ENCODE measurements at regions not wholly inside any gene's neighbourhood (a gene's known extent, or its start where the extent isn't known, plus 50 kb on each side); places are given as distances from the start of the nearest gene placed in this dataset.

DNA sequence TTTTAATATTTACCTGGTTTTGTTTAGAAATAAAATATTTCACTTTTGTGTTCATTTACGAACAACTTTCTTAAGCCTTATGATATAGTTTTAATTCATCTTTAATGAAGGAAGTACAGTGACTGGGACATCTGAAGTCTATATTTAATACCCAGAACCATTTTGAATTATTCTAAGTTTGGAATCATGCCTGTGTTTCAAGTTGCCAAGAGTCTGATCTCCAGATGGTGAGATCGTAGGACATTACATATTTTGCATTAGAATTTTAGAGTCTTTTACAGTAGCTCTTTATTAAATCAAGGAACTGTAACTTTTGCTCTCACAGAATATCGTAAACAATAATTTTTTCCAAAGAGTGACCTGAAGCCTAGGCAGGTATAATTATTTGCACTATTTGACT lies 420.7 kb downstream of the SI start:
- Histone ChIP-seq H3K4me2 (ENCODE audit: insufficient read depth, low read length) (no peak overlapping the region), H4K20me1 (replicated peaks; ENCODE audit: control insufficient read depth, extremely low read depth, insufficient read depth, low read length) (no peaks in the 10 kb centered on the region), H3K27ac (ENCODE audit: insufficient read depth, low read depth, low read length) (no peak overlapping the region), H3K79me2 (ENCODE audit: control insufficient read depth, insufficient read depth, low read length) (no peaks in the 10 kb centered on the region), H3K4me3 (replicated peaks in 1 of 3; ENCODE audit: insufficient read depth in 1 of 3, low read depth in 1 of 3, low read length in 3 of 3) (no peak overlapping the region), H3K27me3 (ENCODE audit: control insufficient read depth in 2 of 2, insufficient read depth in 2 of 2, low read length in 2 of 2) (no peaks in the 10 kb centered on the region), H3K9me3 (replicated peaks; ENCODE audit: control insufficient read depth, insufficient read depth, low read length) (no peaks in the 10 kb centered on the region), H3K9me1 (replicated peaks; ENCODE audit: control insufficient read depth, extremely low read depth, insufficient read depth, low read length) (no peaks in the 10 kb centered on the region), H3K4me1 (ENCODE audit: control insufficient read depth, extremely low read depth, insufficient read depth, low read length) (no peaks in the 10 kb centered on the region), H3K36me3 (ENCODE audit: control insufficient read depth in 2 of 2, extremely low read depth in 1 of 2, insufficient read depth in 2 of 2, low read length in 2 of 2) (no peaks in the 10 kb centered on the region), H3K9ac (replicated peaks; ENCODE audit: extremely low read depth, insufficient read depth, low read length) (no peak overlapping the region), H2AFZ (ENCODE audit: low read depth, low read length) (no peak overlapping the region)
- intact Hi-C loops (cut with micrococcal nuclease), result no loop called here
- POLR2A ChIA-PET, result no interaction called here
- CTCF ChIA-PET, result no interaction called here
- no peak for TF ChIP-seq GATA2 (IDR thresholded peaks at IDR 0.05; ENCODE audit: insufficient read depth, insufficient read length, low read depth, low read length)
- BruUV-seq (replicated peaks), result no TSS peak
- DNase-seq (ENCODE audit: low read depth, low spot score) (no peak), FAIRE-seq (no peak)
- dilution Hi-C loops (cut with MboI; ENCODE audit: extremely low pct_ligation_motif_present, low sequenced_read_pairs), result no loop called here

DNA sequence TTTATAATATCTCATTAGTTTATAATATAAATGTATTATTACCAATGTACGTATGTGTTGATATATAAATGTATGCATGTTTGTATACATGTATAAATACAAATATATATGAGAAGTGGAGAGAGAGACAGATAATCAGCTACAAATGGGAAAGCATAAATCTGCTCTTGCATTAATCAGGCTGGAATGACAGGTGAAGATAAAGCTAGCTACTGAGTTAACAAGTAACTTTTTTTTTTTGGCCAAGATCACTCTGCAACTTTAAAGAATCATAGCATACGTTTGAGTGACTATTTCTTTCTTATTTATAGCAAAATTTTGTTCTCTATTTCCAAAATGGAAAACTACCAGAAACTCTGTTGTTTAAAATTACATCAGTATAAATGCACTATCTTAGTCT lies 422.8 kb downstream of the SI start:
- Histone ChIP-seq H3K27ac (ENCODE audit: insufficient read depth, low read depth, low read length) (no peak overlapping the region), H3K79me2 (ENCODE audit: control insufficient read depth, insufficient read depth, low read length) (no peaks in the 10 kb centered on the region), H2AFZ (ENCODE audit: low read depth, low read length) (no peak overlapping the region), H3K9me3 (replicated peaks; ENCODE audit: control insufficient read depth, insufficient read depth, low read length) (no peaks in the 10 kb centered on the region), H3K36me3 (ENCODE audit: control insufficient read depth in 2 of 2, extremely low read depth in 1 of 2, insufficient read depth in 2 of 2, low read length in 2 of 2) (no peaks in the 10 kb centered on the region), H3K4me2 (ENCODE audit: insufficient read depth, low read length) (no peak overlapping the region), H3K4me1 (ENCODE audit: control insufficient read depth, extremely low read depth, insufficient read depth, low read length) (no peaks in the 10 kb centered on the region), H3K27me3 (ENCODE audit: control insufficient read depth in 2 of 2, insufficient read depth in 2 of 2, low read length in 2 of 2) (no peaks in the 10 kb centered on the region), H3K9me1 (replicated peaks; ENCODE audit: control insufficient read depth, extremely low read depth, insufficient read depth, low read length) (no peaks in the 10 kb centered on the region), H3K9ac (replicated peaks; ENCODE audit: extremely low read depth, insufficient read depth, low read length) (no peak overlapping the region), H4K20me1 (replicated peaks; ENCODE audit: control insufficient read depth, extremely low read depth, insufficient read depth, low read length) (no peaks in the 10 kb centered on the region), H3K4me3 (replicated peaks in 1 of 3; ENCODE audit: insufficient read depth in 1 of 3, low read depth in 1 of 3, low read length in 3 of 3) (no peak overlapping the region)
- FAIRE-seq (no peak), DNase-seq (ENCODE audit: low read depth, low spot score) (no peak)
- ChIA-PET POLR2A (no interaction called here), CTCF (no interaction called here)
- intact Hi-C loops (cut with micrococcal nuclease) (no loop called here), dilution Hi-C loops (cut with MboI; ENCODE audit: extremely low pct_ligation_motif_present, low sequenced_read_pairs) (no loop called here)
- no TSS peak for BruUV-seq (replicated peaks)
- TF ChIP-seq, protein P1, sequence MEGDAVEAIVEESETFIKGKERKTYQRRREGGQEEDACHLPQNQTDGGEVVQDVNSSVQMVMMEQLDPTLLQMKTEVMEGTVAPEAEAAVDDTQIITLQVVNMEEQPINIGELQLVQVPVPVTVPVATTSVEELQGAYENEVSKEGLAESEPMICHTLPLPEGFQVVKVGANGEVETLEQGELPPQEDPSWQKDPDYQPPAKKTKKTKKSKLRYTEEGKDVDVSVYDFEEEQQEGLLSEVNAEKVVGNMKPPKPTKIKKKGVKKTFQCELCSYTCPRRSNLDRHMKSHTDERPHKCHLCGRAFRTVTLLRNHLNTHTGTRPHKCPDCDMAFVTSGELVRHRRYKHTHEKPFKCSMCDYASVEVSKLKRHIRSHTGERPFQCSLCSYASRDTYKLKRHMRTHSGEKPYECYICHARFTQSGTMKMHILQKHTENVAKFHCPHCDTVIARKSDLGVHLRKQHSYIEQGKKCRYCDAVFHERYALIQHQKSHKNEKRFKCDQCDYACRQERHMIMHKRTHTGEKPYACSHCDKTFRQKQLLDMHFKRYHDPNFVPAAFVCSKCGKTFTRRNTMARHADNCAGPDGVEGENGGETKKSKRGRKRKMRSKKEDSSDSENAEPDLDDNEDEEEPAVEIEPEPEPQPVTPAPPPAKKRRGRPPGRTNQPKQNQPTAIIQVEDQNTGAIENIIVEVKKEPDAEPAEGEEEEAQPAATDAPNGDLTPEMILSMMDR (IDR thresholded peaks at IDR 0.05; ENCODE audit: extremely low read depth in 1 of 2, insufficient read depth in 1 of 2, low read depth in 1 of 2, low read length in 2 of 2), result no peak
- TF ChIP-seq JUN (IDR thresholded peaks at IDR 0.05; ENCODE audit: borderline replicate concordance, insufficient read depth, insufficient read length, low read depth) (no peak), GATA2 (IDR thresholded peaks at IDR 0.05; ENCODE audit: insufficient read depth, insufficient read length, low read depth, low read length) (no peak)

All from endothelial cell of umbilical vein (primary cell).